A673 (cell line): ENCODE measurements at regions not wholly inside any gene's neighbourhood (a gene's known extent, or its start where the extent isn't known, plus 50 kb on each side); places are given as distances from the start of the nearest gene placed in this dataset.

Experiments used
- BruUV-seq: library from RNA; stranded (reverse); fragments of 400-500 nt; replicated peaks from 2 replicates; lab custom pipeline; 2021; lab: Mats Ljungman, UMichigan
- CTCF ChIA-PET: fragments of 300-600 bp; sonication (Branson Sonifier 250); formaldehyde crosslinking; loops from one replicate; lab custom pipeline; 2022; ENCODE audit warnings: antibody characterized with exemption; lab: Charles Lee
- POLR2A ChIA-PET: fragments of 300-600 bp; sonication (Branson Sonifier 250); formaldehyde crosslinking; loops from one replicate; lab custom pipeline; 2022; ENCODE audit warnings: antibody characterized with exemption; ENCODE audit not compliant: low non-redundant PET; lab: Charles Lee
- DNase-seq: peaks from one replicate; pipeline ENCODE4 v3.0.0-alpha.2; 2015; ENCODE audit warnings: low spot score
- H3K27ac ChIP-seq: fragments of 200-600 bp; sonication (generic); 2 replicates; pipeline ENCODE4 v1.5.1; 2016; ENCODE audit warnings: mixed run types, low read depth, mild to moderate bottlenecking, mixed read lengths, antibody characterized with exemption, low read length; ENCODE audit not compliant: poor library complexity, severe bottlenecking
- H3K27me3 ChIP-seq: fragments of 200-600 bp; sonication (generic); replicated peaks from 2 replicates; pipeline ENCODE4 v1.6.1; 2017; ENCODE audit warnings: mixed run types, low read depth, mild to moderate bottlenecking, mixed read lengths, antibody characterized with exemption, low read length; ENCODE audit not compliant: insufficient read depth, poor library complexity
- H3K36me3 ChIP-seq: fragments of 200-600 bp; sonication (generic); 2 replicates; pipeline ENCODE4 v1.6.1; 2016; ENCODE audit warnings: mixed run types, mild to moderate bottlenecking, mixed read lengths, antibody characterized with exemption, low read length; ENCODE audit not compliant: insufficient read depth, poor library complexity, severe bottlenecking
- H3K4me1 ChIP-seq: fragments of 200-600 bp; sonication (generic); 2 replicates; pipeline ENCODE4 v1.6.1; 2017; ENCODE audit warnings: mixed run types, mild to moderate bottlenecking, mixed read lengths, antibody characterized with exemption, low read length; ENCODE audit not compliant: insufficient read depth, poor library complexity, severe bottlenecking
- H3K4me3 ChIP-seq: fragments of 200-600 bp; sonication (generic); 2 replicates; pipeline ENCODE4 v1.5.1; 2016; ENCODE audit warnings: low read depth, mixed run types, mild to moderate bottlenecking, mixed read lengths, low read length; ENCODE audit not compliant: poor library complexity, severe bottlenecking
- H3K9me3 ChIP-seq: fragments of 200-600 bp; sonication (generic); 2 replicates; pipeline ENCODE4 v1.6.1; 2016; ENCODE audit warnings: mixed run types, low read depth, mild to moderate bottlenecking, mixed read lengths, antibody characterized with exemption, low read length; ENCODE audit not compliant: poor library complexity, severe bottlenecking
- CTCF ChIP-seq: fragments of 300-800, 200-600 bp; sonication (generic); conservative IDR thresholded peaks from 2 replicates; pipeline ENCODE4 v1.5.1; 2017; ENCODE audit warnings: low read depth, mild to moderate bottlenecking, antibody characterized with exemption, low read length, moderate library complexity, mixed read lengths
- EZH2 ChIP-seq: fragments of 200-600 bp; sonication (generic); IDR thresholded peaks from 2 replicates; pipeline ENCODE4 v1.6.1; 2017; ENCODE audit warnings: borderline replicate concordance, low read depth, mild to moderate bottlenecking, mixed read lengths, antibody characterized with exemption, low read length; ENCODE audit not compliant: poor library complexity, severe bottlenecking
- intact Hi-C: fragments of 100-400 bp; cut with micrococcal nuclease; formaldehyde crosslinking; loops from one replicate; pipeline ENCODE4 v1.10.0; 2022; ENCODE audit not compliant: unreplicated experiment

DNA sequence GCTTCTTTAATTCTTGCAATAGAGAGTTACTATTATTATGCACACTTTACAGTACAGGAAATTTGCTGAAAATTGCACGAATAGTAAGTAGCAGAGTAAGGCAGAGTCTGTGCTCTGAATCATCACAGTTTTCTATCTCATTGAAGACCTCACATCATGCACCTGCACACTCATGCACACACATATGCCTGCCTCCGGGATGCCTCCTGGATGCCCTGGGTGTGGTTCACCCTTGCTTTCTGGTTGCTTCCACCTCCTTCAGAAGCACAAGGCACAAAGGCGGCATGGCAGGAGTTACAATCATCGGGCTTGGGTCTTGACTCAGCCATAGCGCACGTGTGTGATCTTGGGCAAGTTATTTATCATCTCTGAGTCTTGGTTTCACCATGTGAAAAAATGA lies 564.0 kb downstream of the VRK1 start:
- TF ChIP-seq EZH2 (no peak), CTCF (no peak)
- Histone ChIP-seq H3K4me3 (no peak overlapping the region), H3K27me3 (no peaks in the 10 kb centered on the region), H3K9me3 (no peaks in the 10 kb centered on the region), H3K36me3 (no peaks in the 10 kb centered on the region), H3K27ac (no peak overlapping the region), H3K4me1 (no peaks in the 10 kb centered on the region)
- intact Hi-C loops: no loop called here
- BruUV-seq: no TSS peak
- CTCF ChIA-PET: no interaction called here
- POLR2A ChIA-PET: no interaction called here
- no peak for DNase-seq

DNA sequence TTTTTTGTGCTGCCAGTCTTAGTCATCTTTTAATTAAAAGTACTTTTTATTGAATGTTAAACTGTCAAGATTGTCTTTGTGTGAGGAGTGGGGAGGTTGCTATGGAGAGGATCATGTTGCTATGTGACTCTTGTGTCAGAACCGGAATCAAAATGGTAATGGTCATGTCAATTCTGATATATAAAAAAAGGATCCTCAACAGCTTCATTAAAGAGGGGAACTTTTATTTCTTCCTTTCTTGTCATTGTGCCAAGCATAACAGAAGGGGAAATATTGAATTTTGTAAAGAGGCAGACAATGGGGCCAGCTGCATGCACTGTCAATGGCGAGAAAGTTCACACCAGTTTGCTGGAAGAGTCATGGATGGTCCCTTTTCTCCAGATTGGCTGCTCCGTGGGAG lies 564.8 kb downstream of the VRK1 start:
- ChIA-PET CTCF (no interaction called here), POLR2A (no interaction called here)

GRCh38 chr14:97366400-97366799 lies 569.2 kb downstream of the VRK1 start:
- Histone ChIP-seq H3K4me3 (no peak overlapping the region), H3K27me3 (no peaks in the 10 kb centered on the region), H3K9me3 (peaks cover 4% of the 10 kb centered on the region), H3K4me1 (no peaks in the 10 kb centered on the region), H3K27ac (no peak overlapping the region), H3K36me3 (no peaks in the 10 kb centered on the region)
- POLR2A ChIA-PET: no interaction called here
- TF ChIP-seq EZH2 (no peak), CTCF (no peak)
- no peak for DNase-seq
- intact Hi-C loops: no loop called here
- BruUV-seq: no TSS peak
- CTCF ChIA-PET: no interaction called here

More for the DNA sequence above, 564.8 kb downstream of the VRK1 start:
- intact Hi-C loops: no loop called here
- H3K4me1 ChIP-seq: no peaks in the 10 kb centered on the region
- no peaks in the 10 kb centered on the region for H3K9me3 ChIP-seq
- no TSS peak for BruUV-seq
- DNase-seq: peak; percentile 12
- no peak overlapping the region for H3K27ac ChIP-seq
- H3K36me3 ChIP-seq: no peaks in the 10 kb centered on the region
- no peaks in the 10 kb centered on the region for H3K27me3 ChIP-seq
- TF ChIP-seq CTCF: no peak
- TF ChIP-seq EZH2: no peak
- no peak overlapping the region for H3K4me3 ChIP-seq
